Glutamatergic neuron (in vitro differentiated cells): ENCODE measurements at regions not wholly inside any gene's neighbourhood (a gene's known extent, or its start where the extent isn't known, plus 50 kb on each side); places are given as distances from the start of the nearest gene placed in this dataset.

ENCODE experiments used
- DNase-seq: peaks from one replicate; pipeline ENCODE4 v3.0.0; 2022
- H3K27ac Mint-ChIP-seq: one replicate; pipeline ENCODE4 v1.8.0; 2020; ENCODE audit warnings: mild to moderate bottlenecking, mixed read lengths, inconsistent platforms; ENCODE audit not compliant: unreplicated experiment
- H3K27me3 Mint-ChIP-seq: one replicate; pipeline ENCODE4 v1.8.0; 2020; ENCODE audit warnings: mild to moderate bottlenecking, moderate library complexity, mixed read lengths, inconsistent platforms; ENCODE audit not compliant: unreplicated experiment
- H3K36me3 Mint-ChIP-seq: one replicate; pipeline ENCODE4 v1.8.0; 2020; ENCODE audit warnings: mild to moderate bottlenecking, mixed read lengths, inconsistent platforms; ENCODE audit not compliant: unreplicated experiment
- H3K4me1 Mint-ChIP-seq: one replicate; pipeline ENCODE4 v1.8.0; 2020; ENCODE audit warnings: mild to moderate bottlenecking, low read depth, mixed read lengths, inconsistent platforms; ENCODE audit not compliant: unreplicated experiment
- H3K4me3 Mint-ChIP-seq: one replicate; pipeline ENCODE4 v1.8.0; 2020; ENCODE audit warnings: mild to moderate bottlenecking, mixed read lengths, inconsistent platforms; ENCODE audit not compliant: unreplicated experiment
- H3K9me3 Mint-ChIP-seq: one replicate; pipeline ENCODE4 v1.8.0; 2020; ENCODE audit warnings: mild to moderate bottlenecking, moderate library complexity, mixed read lengths, inconsistent platforms; ENCODE audit not compliant: unreplicated experiment
- TF ChIP-seq, protein P1 (sequence below): fragments of 200-600 bp; sonication (generic); IDR thresholded peaks from one replicate; pipeline ENCODE4 v1.5.0; 2021; ENCODE audit not compliant: partially characterized antibody, unreplicated experiment

DNA sequence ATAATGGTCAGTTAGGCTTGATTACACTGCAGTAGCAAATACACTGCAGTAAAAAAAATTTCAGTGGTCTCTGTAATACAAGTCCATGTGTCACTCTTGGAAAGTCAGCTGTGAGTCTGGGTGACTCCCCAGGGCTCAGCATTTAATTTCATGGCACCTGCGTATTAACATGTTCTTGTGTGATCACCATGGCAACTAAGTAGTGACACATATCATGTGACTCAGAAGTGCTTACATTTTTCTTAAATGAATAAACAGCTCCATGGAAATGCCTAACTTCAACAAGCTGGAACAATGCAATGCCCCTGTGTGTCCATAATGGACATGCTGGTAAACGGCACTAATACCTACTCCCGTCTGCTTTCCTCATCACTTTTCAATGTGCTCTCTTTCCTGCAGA, 88.5 kb upstream of the ANO4 start:
- peak overlapping the region; percentile 27 for H3K4me3 Mint-ChIP-seq
- H3K27ac Mint-ChIP-seq: peak overlapping the region; percentile 35
- peak; percentile 20 for DNase-seq
- TF ChIP-seq, protein P1, sequence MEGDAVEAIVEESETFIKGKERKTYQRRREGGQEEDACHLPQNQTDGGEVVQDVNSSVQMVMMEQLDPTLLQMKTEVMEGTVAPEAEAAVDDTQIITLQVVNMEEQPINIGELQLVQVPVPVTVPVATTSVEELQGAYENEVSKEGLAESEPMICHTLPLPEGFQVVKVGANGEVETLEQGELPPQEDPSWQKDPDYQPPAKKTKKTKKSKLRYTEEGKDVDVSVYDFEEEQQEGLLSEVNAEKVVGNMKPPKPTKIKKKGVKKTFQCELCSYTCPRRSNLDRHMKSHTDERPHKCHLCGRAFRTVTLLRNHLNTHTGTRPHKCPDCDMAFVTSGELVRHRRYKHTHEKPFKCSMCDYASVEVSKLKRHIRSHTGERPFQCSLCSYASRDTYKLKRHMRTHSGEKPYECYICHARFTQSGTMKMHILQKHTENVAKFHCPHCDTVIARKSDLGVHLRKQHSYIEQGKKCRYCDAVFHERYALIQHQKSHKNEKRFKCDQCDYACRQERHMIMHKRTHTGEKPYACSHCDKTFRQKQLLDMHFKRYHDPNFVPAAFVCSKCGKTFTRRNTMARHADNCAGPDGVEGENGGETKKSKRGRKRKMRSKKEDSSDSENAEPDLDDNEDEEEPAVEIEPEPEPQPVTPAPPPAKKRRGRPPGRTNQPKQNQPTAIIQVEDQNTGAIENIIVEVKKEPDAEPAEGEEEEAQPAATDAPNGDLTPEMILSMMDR: no peak
- peaks cover 8% of the 10 kb centered on the region for H3K27me3 Mint-ChIP-seq
- H3K36me3 Mint-ChIP-seq: no peaks in the 10 kb centered on the region
- H3K4me1 Mint-ChIP-seq: peaks cover 20% of the 10 kb centered on the region
- H3K9me3 Mint-ChIP-seq: peaks cover 5% of the 10 kb centered on the region

DNA sequence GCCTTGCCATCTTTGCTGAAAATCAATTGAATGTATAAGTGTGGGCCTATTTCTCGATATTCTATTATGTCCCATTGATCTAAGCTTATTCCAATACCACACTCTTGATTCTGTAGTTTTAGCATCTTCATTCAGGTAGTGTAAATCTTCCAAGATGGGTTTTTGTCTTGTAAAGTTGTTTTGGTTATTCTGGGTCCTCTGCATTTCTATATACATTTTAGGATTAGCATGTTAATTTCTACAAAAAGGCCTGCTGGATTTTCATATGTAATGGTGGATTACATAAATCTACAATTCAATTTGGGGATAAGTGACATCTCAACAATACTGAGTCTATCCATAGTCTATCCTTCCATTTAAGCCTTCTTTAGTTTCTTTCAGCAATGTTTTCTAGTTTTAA, 86.0 kb upstream of the ANO4 start:
- Mint-ChIP-seq H3K36me3 (no peaks in the 10 kb centered on the region), H3K27me3 (peaks cover 9% of the 10 kb centered on the region)

DNA sequence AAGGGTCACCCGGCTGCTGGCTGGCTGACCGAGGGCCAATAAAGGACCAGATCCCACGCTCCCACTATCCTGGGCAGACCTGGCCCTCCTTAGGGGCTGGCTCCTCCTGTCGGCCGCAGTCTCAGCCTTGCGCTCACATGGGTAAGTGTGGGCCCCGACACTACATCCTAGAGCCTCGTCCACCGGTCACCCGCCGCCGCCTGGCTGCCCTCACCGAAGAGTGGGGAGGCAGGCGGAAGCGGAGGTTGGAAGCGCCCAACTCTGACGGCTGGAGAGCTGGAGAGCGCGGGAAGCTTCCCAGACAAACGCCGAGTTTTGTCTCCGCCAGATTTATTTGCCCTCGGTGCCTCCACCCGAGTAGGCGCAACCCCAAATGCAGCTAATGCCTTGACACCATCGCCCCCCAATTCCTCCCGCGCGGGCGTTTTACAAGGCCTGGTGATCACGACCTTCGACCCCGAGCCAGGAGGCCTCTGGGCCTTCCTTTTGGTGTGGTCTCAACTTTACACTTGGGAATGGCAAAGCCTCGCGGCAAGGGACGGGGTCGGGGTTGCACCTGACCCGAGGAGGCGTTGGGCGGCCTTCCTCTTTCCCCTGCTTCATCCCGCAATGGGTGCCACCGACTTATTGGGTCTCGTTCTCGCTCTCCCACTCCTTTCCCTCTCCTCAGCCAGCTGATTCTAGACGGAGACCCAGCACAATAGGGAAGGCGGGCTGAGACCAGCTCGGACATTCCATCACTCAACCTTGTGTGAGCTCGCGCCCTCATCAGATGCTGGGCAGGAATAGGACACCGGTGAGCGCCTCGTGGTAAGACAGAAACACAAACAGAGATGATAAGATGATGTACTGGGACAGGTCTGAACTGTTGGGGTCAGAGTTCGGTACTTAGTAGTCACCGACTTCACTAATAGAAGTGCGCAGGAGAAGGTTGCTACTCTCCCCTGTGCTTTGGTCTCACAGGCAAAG, 78.3 kb upstream of the ANO4 start:
- Mint-ChIP-seq H3K36me3 (no peaks in the 10 kb centered on the region), H3K9me3 (peaks cover 2% of the 10 kb centered on the region), H3K4me1 (peaks cover 26% of the 10 kb centered on the region), H3K27me3 (peaks cover 11% of the 10 kb centered on the region), H3K4me3 (peak overlapping the region; percentile 68), H3K27ac (no peak overlapping the region)
- TF ChIP-seq, protein P1: no peak
- DNase-seq: peak; percentile 19

More for the DNA sequence above, 86.0 kb upstream of the ANO4 start:
- DNase-seq: no peak
- Mint-ChIP-seq H3K4me1 (peaks cover 20% of the 10 kb centered on the region), H3K27ac (no peak overlapping the region), H3K9me3 (peaks cover 5% of the 10 kb centered on the region), H3K4me3 (no peak overlapping the region)
- TF ChIP-seq, protein P1: no peak

DNA sequence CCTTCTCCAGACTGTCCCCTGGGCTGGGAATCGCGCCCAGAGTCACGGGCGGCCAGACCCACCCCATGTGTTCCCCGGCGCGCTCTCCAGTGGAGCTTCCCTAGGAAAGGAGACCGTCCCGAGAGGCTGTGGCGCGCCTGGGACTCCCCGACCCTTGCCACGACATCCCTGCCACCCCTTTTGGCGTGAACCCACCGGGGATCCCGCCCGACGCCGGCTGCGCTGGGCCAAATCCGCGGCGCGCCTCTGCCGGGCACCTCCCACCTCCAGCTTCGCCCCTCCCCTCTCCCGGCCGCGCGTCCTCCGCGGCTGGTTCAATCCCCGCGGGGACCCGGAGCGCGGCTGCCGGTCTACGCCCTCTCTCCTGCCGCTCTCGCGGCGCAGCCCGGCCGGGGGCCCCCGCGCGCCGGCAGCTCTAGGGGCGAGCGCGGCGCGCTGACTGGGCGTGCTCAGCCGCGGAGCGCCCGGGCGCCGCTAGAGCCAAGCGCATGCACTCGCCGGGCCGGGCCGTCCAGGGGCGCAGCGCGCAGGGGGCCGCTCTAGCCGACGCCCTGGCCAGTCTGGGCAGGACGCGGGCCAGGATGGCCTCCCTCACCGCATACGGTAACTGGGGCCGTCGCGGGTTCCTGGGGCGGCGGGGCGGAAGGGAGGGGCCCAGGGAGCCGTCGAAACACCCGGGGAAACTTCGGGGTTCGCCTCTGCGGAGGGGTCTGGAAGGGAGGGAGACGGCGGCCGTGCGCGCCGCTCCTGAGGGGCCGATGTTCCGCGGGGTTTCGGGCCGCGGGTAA, 77.4 kb upstream of the ANO4 start:
- peak overlapping the region; percentile 46 for H3K27ac Mint-ChIP-seq
- no peaks in the 10 kb centered on the region for H3K36me3 Mint-ChIP-seq
- DNase-seq: peak; percentile 81
- TF ChIP-seq, protein P1: no peak
- H3K9me3 Mint-ChIP-seq: peaks cover 4% of the 10 kb centered on the region
- peak overlapping the region; percentile 88 for H3K4me3 Mint-ChIP-seq
- H3K4me1 Mint-ChIP-seq: peaks cover 30% of the 10 kb centered on the region
- peaks cover 11% of the 10 kb centered on the region for H3K27me3 Mint-ChIP-seq
